Fibroblast of gingiva (primary cell): ENCODE measurements at regions not wholly inside any gene's neighbourhood (a gene's known extent, or its start where the extent isn't known, plus 50 kb on each side); places are given as distances from the start of the nearest gene placed in this dataset.
A peak's percentile ranks its signal among the peaks of the same experiment; 100 is the strongest.
"Not testable (repeated sequence)": the region's sequence is repeated elsewhere in the genome, so short reads cannot be mapped to it uniquely, and the experiment has no call there.

Experiments used
- DNase-seq: peaks from one replicate; pipeline ENCODE4 v3.0.0-alpha.2; 2011; ENCODE audit warnings: low read depth

- no peak for DNase-seq
Measured at GRCh38 chr6:25181923-25182322, 97.3 kb upstream of the CARMIL1 start.

DNA sequence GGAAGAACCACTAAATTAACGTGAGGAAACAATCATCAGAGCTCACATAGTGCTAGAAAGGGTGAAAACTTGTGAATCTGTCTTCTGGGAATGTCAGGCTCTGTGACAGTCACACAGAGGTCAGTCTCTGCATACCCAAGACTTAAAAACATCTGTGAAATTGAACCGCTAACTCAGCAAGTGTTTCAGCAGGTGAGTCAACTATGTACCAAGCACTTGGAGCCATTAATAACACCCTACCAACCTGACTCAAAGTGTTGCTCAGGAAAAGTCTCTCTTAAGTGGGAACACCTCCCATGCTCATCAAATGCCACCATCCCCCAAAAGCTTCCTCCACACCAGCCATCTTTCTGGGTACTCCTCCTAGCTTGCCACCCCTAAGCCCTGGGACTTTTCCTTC, 92.3 kb upstream of the CARMIL1 start:
- DNase-seq = no peak

DNA sequence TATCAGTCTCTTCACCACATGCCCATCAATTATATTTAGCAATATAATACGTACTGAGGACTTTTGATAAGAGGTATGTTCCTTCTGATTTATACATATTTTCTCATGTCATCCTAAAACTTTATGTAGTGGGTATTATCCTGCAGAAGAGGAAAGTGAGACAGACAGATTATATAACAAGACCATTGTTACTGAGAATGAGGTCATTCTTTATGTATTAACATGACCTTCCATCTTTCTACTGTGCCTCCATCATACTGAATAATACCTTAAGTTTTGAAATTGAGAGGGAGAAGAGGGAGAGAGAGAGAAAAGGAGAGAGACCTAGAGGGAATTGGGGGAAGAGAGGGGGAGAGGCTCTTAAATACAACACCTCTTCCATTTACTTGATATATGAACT, 90.9 kb upstream of the CARMIL1 start:
- no peak for DNase-seq

- peak; percentile 91 for DNase-seq
Measured at GRCh38 chr6:25192590-25193459, 86.3 kb upstream of the CARMIL1 start.

- peak; percentile 92 for DNase-seq
Measured at GRCh38 chr6:25193460-25194171, 85.6 kb upstream of the CARMIL1 start.

- DNase-seq = no peak
Measured at GRCh38 chr6:25194172-25194678, 84.9 kb upstream of the CARMIL1 start.

GRCh38 chr6:25196464-25196863, 82.7 kb upstream of the CARMIL1 start:
- no peak for DNase-seq

GRCh38 chr6:25197111-25197510, 82.1 kb upstream of the CARMIL1 start:
- no peak for DNase-seq

- DNase-seq = no peak
Measured at GRCh38 chr6:25199544-25199943, 79.6 kb upstream of the CARMIL1 start.

GRCh38 chr6:25202504-25202903, 76.7 kb upstream of the CARMIL1 start:
- peak; percentile 52 for DNase-seq

GRCh38 chr6:25205629-25206028, 73.5 kb upstream of the CARMIL1 start:
- no peak for DNase-seq

DNA sequence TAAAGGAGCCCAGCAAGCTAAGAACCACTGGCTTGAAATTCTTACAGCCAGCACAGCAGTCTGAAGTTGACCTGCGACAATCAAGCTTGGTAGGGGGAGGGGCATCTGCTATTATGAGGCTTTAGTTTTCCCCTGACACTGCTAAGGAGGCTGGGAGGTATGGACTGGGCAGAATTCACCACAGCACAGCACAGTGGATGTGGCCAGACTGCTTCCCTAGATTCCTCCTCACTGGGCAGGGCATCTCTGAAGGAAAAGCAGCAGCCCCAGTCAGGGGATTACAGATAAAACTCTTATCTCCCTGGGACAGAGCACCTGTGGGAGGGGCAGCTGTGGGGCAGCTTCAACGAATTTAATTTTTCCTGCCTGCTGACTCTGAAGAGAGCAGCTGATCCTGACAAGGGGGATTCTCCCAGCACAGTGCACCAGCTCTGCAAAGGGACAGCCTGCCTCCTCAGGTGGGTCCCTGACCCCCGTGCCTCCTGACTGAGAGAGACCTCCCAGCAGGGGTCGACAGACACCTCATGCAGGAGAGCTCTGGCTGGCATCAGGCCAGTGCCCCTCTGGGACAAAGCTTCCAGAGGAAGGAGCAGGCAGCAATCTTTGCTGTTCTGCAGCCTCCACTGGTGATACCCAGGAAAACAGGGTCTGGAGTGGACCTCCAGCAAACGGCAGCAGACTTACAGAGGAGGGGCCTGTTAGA, 71.6 kb upstream of the CARMIL1 start:
- not testable (repeated sequence) for DNase-seq

DNA sequence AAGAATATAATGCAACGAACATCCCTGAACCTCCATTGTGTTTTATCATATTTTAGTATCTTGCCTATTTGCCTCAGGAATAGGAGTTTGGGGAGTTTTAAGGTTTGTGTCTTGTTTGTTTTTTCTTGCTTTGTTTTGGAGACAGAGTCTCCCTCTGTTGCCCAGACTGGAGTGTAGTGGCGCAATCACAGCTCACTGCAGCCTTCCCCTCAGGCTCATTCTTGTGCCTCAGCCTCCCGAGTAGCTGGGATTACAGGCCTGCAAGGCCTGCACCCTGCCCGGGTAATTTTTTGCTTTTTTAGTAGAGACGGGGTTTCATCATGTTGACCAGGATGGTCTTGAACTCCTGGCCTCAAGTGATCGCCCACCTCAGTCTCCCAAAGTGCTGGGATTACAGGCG, 63.3 kb upstream of the CARMIL1 start:
- peak; percentile 64 for DNase-seq

- DNase-seq = no peak
Measured at GRCh38 chr6:25217302-25217701, 61.9 kb upstream of the CARMIL1 start.

GRCh38 chr6:25217829-25218228, 61.3 kb upstream of the CARMIL1 start:
- DNase-seq = no peak

GRCh38 chr6:25218346-25218745, 60.8 kb upstream of the CARMIL1 start:
- no peak for DNase-seq

GRCh38 chr6:25219216-25219916, 59.8 kb upstream of the CARMIL1 start:
- no peak for DNase-seq

- no peak for DNase-seq
Measured at GRCh38 chr6:25219917-25220278, 59.3 kb upstream of the CARMIL1 start.

GRCh38 chr6:25220857-25221256, 58.3 kb upstream of the CARMIL1 start:
- DNase-seq = no peak

DNA sequence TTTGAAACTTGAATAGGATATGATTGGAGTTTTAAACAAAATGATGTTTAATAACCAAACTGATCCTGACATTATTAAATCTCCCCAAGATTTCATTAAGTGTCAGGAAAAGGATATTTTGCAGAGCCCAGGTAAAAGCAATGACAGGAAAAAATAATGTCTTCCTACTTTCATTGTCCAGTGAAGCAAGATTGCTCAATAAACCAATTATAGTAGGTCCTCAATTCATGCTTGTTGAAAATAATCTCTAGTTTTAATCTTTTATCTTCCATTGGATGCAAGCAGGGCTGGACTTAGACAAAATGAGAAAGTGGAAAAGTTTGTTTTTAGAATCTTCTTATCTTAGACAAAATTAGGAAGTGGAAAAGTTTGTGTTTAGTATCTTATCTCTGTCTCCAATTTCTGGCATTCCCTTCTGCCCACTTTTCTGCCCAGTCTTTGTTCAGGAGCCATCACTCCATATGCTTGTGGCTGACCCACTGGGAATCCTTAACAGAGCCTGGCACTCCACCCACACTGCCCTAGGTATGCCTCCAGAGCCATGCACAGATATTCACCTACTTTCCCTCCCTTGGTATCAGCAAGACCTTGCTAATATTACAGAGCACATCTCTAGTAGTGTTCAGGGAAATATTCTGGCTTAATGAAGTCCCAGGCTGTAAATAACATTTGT, 57.0 kb upstream of the CARMIL1 start:
- DNase-seq = no peak

GRCh38 chr6:25223490-25223991, 55.6 kb upstream of the CARMIL1 start:
- DNase-seq = peak; percentile 59
